ENCODE measurements at regions not wholly inside any gene's neighbourhood (a gene's known extent, or its start where the extent isn't known, plus 50 kb on each side); places are given as distances from the start of the nearest gene placed in this dataset.
A peak's percentile ranks its signal among the peaks of the same experiment; 100 is the strongest.

DNA sequence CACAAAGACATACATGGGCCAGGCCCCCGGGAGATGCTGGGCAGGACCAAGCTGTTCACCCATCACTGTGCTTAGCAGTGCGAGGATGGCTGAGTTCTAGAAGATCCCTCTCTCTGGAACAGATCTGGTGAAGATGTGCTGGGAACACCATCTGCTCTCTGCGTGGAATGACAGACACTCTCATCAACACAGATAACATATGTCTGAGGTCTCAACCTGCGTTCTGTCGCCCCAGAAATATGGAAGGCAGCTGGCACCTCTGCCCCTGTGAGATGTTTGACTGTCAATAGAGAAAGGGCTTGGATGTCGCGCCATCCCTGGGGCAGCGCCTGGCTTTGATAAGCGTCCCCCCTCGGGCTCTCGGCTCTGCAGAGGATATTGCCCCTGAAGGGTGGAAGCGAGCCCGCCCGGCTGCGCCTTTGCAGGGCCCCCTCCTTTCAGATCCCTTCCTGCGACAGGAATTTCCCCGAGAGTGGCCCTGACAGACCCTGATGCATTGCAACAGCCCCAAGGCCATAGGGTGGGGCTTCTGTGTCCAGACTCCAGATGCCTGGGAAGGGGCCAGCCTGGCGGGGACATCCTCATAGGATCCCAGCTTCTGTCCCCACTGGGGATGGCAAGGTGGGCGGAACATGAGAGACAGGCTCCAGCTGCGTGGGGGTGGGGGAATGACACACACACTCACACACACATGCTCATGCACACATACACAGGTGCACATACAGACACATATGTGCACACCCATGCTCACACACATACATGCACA lies 86.9 kb upstream of the ZNF469 start:
- Mint-ChIP-seq H3K27ac (ENCODE audit: unreplicated experiment) (no peak overlapping the region), H3K4me3 (ENCODE audit: unreplicated experiment) (no peak overlapping the region), H3K36me3 (ENCODE audit: low read depth) (no peaks in the 10 kb centered on the region), H3K27me3 (ENCODE audit: low read depth) (no peaks in the 10 kb centered on the region), H3K9me3 (ENCODE audit: low read depth) (no peaks in the 10 kb centered on the region), H3K4me1 (ENCODE audit: low read depth) (peaks cover 48% of the 10 kb centered on the region)
- TF ChIP-seq, protein P1, sequence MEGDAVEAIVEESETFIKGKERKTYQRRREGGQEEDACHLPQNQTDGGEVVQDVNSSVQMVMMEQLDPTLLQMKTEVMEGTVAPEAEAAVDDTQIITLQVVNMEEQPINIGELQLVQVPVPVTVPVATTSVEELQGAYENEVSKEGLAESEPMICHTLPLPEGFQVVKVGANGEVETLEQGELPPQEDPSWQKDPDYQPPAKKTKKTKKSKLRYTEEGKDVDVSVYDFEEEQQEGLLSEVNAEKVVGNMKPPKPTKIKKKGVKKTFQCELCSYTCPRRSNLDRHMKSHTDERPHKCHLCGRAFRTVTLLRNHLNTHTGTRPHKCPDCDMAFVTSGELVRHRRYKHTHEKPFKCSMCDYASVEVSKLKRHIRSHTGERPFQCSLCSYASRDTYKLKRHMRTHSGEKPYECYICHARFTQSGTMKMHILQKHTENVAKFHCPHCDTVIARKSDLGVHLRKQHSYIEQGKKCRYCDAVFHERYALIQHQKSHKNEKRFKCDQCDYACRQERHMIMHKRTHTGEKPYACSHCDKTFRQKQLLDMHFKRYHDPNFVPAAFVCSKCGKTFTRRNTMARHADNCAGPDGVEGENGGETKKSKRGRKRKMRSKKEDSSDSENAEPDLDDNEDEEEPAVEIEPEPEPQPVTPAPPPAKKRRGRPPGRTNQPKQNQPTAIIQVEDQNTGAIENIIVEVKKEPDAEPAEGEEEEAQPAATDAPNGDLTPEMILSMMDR (IDR thresholded peaks at IDR 0.05): no peak
- DNase-seq (ENCODE audit: low spot score): peak; percentile 66

DNA sequence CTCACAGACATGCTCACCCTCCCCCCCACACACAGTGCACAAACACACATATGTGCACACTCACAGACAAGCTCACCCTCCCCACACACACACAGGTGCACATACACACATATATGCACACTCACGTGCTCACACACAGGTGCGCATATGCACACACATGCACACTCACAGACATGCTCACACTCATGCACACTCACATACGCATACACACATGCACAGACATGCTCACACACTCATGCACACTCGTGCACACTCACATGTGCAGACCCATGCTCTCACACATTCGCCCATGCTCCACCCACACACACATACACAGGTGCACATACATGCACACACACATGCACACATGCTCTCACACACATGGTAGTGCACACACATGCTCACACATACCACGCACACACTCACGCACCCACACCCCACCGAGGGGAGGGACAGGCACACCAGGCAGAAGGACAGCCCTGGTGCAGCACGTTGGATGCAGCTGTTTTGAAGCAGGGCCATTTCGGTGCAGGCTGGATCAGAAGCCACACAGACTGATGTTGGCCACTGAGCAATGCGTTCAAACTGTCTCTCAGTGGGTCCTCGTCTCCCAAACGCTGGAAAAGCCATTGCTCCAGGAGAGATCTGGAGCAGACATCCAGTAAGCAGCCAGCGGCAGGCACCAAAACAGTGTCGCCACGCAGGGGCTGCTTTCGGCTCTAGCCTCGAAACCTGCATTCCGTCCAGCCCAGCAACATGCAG lies 86.2 kb upstream of the ZNF469 start:
- TF ChIP-seq, protein P1 (IDR thresholded peaks at IDR 0.05): no peak

DNA sequence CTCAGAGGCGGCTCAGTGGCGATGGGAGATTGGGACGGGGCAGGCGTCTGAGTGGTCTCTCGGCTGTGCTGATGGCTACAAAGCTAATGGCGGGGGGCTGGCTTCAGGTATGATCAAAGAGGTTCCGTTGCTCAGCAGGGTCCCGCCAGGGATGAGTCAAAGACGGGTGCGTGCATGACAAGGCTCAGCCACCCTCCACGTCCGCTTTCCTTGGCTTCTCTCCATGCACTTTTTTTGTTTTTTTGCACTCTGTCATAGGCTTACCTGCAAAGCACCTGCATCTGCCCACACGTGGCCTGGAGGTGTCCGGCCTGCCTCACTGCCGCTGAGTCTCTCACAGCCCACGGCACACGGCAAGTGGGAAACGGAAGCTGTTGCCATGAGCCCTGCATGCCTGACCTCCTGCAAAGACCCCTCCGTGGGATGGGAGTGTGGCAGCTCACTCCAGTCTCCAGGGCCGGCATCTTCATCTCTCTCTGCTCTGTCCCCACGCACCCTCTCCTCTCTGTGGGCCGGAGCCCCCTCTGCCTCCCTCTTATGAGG lies 85.5 kb upstream of the ZNF469 start:
- H3K36me3 Mint-ChIP-seq (ENCODE audit: low read depth): no peaks in the 10 kb centered on the region
- no peaks in the 10 kb centered on the region for H3K27me3 Mint-ChIP-seq (ENCODE audit: low read depth)
- H3K4me1 Mint-ChIP-seq (ENCODE audit: low read depth): peaks cover 56% of the 10 kb centered on the region
- peak; percentile 85 for DNase-seq (ENCODE audit: low spot score)
- TF ChIP-seq, protein P1 (IDR thresholded peaks at IDR 0.05): no peak
- H3K9me3 Mint-ChIP-seq (ENCODE audit: low read depth): no peaks in the 10 kb centered on the region
- H3K4me3 Mint-ChIP-seq (ENCODE audit: unreplicated experiment): no peak overlapping the region
- H3K27ac Mint-ChIP-seq (ENCODE audit: unreplicated experiment): no peak overlapping the region

More for the DNA sequence above, 86.2 kb upstream of the ZNF469 start:
- Mint-ChIP-seq H3K9me3 (ENCODE audit: low read depth) (no peaks in the 10 kb centered on the region), H3K27ac (ENCODE audit: unreplicated experiment) (no peak overlapping the region), H3K36me3 (ENCODE audit: low read depth) (no peaks in the 10 kb centered on the region), H3K4me1 (ENCODE audit: low read depth) (peaks cover 51% of the 10 kb centered on the region), H3K27me3 (ENCODE audit: low read depth) (no peaks in the 10 kb centered on the region), H3K4me3 (ENCODE audit: unreplicated experiment) (no peak overlapping the region)
- DNase-seq (ENCODE audit: low spot score): peak; percentile 40

DNA sequence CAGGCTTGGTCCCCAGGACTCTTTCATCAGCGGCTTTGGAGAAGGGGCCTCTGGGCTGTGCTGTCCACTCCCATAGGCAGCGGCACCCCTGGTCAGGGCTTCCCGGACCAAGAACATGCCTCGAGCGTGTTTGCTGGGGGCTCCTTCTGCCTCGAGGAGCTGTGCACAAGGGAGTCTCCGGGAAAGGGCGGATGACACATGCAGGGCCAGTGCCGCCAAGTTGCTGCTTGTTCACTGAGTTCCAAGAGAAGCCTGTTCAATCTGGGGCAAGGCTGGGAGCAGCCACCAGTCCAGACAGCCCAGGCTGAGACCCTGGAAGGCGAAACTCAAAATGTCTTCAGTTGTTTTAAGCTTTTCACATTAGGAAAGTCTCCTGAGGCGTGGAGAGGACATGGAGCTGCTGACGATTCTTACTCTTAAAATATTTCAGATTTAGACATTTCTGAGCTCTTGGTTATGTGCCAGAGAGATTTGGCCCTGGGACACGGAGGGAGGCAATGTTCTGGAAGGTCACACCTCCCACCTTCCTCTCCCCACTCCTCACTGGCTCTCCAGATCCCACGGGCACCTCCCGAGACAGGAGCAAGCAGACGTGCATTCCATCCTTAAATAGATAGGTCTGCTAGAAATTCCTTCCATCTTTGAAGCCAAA lies 84.5 kb upstream of the ZNF469 start:
- Mint-ChIP-seq H3K9me3 (ENCODE audit: low read depth) (no peaks in the 10 kb centered on the region), H3K4me1 (ENCODE audit: low read depth) (peaks cover 59% of the 10 kb centered on the region), H3K27me3 (ENCODE audit: low read depth) (no peaks in the 10 kb centered on the region), H3K27ac (ENCODE audit: unreplicated experiment) (peak overlapping the region; percentile 87), H3K36me3 (ENCODE audit: low read depth) (no peaks in the 10 kb centered on the region), H3K4me3 (ENCODE audit: unreplicated experiment) (peak overlapping the region; percentile 6)
- peak; percentile 82 for DNase-seq (ENCODE audit: low spot score)
- TF ChIP-seq, protein P1 (IDR thresholded peaks at IDR 0.05): no peak

Measured in chondrocyte (in vitro differentiated cells).